NCI-H510A (cell line): ENCODE measurements at regions not wholly inside any gene's neighbourhood (a gene's known extent, or its start where the extent isn't known, plus 50 kb on each side); places are given as distances from the start of the nearest gene placed in this dataset.
"Not testable (repeated sequence)": the region's sequence is repeated elsewhere in the genome, so short reads cannot be mapped to it uniquely, and the experiment has no call there.

ENCODE experiments used
- DNase-seq: peaks from one replicate; lab custom pipeline; 2025; lab: John Stamatoyannopoulos, UW

DNA sequence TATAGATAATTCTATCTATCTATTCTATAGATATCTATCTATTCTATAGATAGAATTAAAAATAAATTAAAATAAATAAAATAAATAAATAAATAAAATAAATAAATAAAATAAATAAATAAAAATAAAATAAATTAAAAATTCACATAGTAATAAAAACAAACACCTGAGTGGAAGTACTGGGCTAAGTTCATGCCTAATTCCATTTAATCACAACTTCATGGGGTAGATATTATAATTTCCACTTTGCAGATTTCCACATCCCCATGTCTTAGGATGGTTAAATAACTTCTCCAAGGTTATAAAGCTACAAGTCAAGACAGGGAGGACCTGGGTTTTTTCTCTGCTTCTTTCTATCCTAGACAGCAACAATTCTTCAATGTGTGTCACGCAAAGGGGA is 261.4 kb upstream of the MEX3C start:
- no peak for DNase-seq

DNA sequence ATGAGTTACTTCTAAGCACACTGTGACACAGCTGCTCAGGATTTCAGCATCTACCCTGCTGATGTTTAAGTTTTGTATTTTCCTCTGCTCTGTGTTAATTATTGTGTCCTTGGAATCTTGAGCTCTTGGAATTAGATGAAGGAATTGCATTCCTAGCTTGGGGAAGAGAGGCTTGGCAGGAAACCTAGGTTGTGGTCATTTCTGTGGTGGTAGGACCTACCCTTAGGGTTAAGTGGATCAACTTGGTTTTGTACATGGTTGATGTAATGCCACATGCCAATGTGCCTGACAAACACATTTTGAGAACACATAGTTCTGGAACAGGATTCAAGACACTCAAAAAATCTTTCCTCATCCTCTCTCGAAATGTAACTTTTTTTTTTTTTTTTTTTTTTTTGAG is 264.5 kb upstream of the MEX3C start:
- no peak for DNase-seq

DNA sequence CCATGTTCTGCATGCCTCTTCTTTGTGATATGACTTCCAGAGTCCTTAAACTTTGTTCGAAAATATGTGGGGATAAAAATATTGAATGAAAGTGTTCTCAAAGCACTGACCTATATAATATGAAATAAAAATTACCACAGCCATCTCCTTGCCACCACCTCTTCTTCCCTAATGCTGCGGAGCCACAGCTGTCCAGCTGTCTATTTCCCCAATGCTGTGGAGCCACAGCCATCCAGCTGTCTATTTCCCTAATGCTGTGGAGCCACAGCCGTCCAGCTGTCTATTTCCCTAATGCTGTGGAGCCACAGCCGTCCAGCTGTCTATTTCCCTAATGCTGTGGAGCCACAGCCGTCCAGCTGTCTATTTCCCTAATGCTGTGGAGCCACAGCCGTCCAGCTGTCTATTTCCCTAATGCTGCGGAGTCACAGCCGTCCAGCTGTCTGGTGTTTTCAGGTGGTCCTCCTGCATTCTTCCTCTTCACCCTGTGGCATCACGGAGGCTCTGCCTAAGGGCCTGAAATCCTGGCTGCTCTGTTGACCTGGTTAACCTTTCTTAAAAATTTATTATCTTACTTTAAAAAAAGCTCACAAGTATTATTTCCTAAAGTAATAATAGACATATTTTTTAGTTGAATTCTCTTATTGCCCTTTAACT is 266.1 kb upstream of the MEX3C start:
- DNase-seq, result no peak

DNA sequence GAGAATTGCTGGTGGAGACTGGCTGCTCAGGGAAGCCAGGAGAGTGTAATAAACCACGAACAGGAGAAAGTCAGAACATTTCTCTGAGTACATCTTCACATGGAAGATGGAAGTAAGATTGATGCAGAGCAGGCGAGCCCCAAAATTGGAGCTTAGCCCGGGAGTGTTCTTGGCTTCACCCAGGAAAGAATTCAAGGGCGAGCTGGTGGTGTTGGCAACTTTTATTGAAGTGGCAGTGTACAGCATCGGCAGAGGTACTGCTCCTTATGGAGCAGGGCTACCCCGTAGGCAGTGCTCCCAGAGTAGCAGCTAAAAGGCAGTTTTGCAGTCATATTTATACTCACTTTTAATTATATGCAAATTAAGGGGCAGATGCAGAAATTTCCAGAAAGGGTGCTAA is 281.4 kb upstream of the MEX3C start:
- no peak for DNase-seq

DNA sequence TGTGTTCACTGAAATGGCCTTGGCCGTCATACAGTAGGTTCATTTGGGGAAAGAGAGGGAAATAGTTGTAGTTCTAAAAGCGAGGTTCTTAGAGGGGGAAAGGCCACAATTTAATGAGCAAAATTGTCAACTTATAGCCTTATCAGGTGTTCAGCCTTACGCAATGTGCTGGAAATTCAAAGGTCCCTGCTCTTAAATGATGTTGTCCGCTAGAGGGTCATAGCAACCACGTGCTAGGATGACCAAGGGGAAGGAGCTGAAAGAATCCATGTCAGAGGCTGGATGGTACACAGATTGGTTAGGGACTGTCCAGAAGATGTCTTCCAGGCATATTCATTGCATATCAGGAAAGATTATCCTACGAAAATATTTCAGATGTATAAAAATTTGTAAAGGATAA is 282.3 kb upstream of the MEX3C start:
- no peak for DNase-seq

DNA sequence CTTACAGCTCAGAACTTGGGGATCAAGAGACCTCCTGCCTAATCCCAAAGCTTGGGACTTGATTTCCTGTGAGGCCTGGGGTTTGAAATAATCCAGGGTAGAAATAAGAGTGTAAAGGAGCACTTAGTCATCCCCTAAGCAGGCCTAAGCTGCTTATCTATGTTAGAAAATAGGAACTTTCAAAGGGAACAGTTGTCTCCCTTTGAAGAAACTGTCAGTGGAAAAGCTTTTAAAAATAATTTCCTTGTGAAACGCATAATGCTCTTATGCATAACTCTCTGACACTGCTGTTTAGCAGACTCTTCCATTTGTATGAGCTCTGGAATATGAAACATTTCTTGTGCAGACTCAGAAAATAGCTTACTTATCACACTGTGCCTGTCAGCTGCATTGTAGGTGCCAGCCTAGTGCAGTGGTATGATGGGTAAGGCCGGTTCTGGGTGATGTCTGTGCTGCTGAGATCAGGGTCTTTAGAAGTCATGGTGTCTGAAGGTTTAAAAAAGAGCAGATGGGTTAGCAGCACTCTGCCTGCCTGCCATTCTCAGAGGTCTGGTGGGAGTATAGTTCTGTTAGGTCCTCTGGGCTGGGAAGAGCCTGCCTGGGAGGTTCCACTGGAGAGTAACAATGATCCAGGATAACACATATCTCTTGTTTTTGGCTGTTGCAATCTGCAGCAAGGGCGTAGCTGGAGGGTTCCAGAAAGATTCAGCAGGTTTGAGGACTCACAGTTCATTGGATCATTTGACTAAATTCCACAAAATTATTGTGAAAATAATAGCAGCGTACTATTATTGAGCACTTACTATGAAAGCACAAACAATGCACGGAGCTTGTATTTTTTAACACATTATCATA is 283.2 kb upstream of the MEX3C start:
- no peak for DNase-seq

DNA sequence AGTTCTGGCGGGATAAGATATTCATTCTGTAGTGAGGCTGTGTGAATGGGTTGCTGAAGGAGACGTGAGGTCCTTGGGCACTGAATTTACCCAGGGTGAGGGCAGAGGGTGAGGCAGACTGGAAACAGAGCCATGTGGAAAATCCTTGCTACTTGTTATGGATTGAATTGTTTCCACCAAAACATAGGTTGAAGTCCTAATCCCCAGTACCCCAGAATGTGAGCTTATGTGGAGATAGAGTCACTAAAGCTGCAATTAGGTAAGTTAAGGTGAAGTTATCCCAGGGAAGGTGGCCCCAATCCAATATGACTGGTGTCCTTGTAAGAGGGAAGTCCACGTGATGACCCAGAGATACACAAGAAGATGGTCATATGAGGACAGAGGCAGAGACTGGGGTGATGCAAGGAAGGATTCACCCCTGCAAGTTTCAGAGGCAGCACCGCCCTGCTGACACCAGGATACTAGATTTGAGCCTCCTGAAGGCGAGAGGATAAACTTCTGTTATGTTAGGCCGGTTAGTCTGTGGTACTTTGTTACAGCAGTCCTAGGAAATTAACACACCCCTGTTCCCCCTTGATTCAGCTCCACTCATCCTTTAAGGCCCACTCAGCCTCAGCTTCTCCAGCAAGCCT is 289.4 kb upstream of the MEX3C start:
- no peak for DNase-seq

DNA sequence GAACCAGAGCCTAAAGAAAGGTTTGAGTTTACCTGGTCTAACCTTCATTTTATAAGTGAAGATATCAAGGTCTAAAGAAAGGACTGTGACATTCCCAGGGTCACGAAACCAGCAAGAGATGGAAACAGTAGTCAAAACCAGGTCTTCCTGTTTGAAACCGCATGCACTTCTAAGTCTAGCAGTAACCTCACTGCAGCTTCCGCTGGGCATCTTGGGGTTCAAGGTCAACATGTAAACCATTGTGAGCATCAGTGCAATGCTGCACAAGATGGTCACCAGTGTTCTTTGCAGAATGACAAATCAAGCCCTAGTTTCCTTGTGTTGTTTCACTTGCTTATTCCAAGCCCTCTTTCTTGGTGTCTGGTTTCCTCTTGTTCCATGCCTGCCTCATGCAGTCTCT is 292.9 kb upstream of the MEX3C start:
- DNase-seq, result no peak

DNA sequence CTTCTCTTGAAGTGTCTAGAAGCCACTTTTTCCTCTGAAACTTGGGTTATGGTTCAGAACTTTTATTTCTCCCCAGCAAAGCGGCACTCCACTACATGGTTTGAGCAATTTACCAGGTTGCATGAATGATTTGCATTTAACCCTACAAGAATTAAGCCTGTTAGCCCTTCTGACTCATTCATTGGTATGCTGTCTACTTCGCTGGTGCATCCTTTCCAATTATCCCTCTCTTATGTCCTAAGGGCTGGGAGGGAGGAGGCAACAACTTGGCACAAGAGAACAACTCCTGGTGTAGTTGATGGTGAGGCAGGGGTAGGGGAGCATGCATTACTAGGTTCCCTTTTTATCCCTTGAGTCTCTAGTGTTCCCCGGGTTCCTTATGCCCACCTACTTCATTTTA is 293.4 kb upstream of the MEX3C start:
- no peak for DNase-seq

DNA sequence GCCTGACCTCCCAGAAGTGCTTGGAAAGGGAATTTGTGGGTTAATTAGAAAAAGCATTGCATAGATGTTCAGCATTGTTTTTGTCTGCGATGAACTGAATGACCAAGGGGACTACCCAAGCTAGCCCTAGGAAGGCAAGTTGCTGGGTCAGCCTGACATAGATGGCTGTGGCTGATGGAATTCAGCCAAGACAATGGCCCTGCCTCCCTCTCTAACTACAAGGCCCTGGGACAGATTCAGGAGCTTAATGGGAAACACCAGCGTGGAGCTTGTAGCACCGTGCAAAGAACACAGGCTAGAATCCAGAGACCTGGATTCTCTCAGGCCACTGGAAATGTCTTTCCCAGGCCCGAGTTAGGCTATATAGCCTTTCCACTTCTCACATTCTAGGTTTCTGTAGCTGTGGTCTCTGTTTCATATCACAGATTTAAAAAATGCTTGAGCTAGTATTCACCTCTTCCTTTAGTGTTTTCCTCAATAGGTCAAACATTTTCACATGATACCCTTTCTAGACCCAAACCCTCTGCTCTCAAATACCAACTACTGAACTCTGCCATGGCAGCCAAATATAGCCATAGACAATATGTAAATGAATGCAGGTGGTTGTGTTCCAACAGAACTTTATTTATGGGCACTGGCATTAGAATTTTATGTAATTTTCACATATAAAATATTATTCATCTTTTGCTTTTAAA is 294.3 kb upstream of the MEX3C start:
- DNase-seq, result no peak

DNA sequence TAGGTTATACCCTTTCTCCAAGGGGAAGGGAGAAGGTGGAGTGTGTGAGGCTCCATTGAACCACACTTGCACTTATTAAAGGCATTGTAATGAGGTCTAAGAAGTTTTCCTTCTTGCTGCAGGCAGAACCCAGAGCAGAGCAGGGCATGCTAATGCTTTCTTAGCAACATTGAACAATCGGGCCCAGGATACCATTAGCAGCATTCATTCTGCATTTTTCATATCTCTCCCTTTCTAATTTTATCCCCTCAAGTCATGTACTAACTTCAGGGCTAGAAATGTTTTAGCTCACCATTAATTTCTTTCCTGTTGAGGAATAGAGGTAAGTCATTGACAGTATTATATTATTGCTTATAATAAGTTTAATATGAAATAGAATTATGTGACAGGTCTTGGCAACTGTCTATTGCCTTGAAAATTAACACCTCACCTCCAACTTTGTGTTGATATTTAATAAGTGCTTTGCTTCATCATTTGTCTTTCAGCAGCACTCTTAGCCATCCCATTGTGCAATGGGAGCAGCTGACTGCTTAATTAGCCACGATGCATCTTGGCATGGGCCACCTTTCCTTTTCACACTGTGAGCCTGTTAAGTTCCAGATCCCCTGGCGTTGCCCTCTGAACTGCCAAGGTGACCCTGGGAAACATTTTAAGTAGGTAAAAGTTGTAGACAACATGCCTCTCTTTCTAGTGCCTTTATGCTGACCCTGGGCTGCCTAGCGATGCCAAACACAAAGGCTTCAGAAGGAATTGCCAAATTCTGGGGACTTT is 300.8 kb upstream of the MEX3C start:
- no peak for DNase-seq

DNA sequence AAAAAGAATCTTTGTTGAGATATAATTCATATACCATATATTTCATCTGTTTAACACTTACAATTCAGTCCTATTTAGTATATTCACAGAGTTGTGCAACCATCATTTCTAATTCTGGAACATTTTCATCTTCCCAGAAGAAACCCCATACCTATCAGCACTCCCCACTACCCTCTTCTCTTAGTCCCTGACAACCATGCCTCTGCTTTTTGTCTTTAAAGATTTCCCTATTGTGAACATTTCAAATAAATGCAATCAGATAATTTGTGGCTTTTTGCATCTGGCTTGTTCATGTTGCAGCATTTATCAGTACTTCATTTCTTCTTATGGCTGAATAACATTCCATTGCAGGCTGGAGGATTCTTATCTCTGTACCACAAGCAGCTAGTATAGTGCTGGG is 305.9 kb upstream of the MEX3C start:
- DNase-seq, result no peak

DNA sequence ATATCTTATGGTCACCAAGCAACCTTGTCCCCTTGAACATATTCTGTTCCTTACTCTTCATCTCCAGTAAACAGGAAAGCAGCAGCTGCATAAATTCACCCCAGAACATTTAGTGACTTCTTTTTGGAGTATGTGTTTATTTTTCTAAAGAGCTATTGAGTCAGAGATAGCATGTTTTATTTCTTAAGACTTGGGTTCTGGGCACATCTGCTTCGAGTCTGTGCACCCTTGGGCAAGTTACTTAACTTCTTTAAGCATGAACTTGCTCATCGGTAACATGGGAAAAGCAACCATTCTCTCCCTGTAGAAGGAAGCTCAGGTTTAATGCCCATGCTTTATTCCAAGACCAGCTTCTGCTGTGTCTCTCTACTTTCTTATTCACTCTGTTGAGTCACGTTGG is 309.3 kb upstream of the MEX3C start:
- no peak for DNase-seq

DNA sequence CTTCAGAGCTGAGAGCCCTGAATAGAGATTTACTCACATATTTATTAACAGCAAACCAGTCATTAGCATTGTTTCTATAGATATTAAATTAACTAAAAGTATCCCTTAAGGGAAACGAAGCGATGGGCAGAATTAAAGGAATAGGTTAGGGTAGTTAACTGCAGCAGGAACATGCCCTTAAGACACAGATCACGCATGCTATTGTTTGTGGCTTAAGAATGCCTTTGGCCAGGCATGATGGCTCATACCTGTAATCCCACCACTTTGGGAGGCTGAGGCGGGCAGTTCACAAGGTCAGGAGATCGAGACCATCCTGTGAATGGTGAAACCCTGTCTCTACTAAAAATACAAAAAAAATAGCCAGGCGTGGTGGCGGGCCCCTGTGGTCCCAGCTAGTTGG is 310.9 kb upstream of the MEX3C start:
- DNase-seq, result not testable (repeated sequence)

DNA sequence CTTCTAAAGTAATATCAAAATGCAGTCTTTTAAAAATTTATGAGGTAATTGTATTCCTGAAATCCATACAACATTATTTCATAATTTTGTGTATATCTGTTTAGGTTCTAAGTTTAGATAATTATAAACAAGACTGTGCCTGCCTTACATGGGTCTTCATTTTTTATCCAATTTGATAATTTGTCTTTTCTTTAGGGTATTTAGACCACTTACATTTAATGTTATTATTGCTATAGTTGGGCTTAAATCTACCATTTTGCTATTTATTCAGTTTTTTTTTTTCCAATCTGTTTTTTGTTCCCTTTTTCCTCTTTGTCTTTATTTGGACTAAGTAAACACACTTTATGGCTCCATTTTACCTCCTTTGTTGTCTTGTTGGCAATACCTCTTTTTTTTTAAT is 312.5 kb upstream of the MEX3C start:
- no peak for DNase-seq

DNA sequence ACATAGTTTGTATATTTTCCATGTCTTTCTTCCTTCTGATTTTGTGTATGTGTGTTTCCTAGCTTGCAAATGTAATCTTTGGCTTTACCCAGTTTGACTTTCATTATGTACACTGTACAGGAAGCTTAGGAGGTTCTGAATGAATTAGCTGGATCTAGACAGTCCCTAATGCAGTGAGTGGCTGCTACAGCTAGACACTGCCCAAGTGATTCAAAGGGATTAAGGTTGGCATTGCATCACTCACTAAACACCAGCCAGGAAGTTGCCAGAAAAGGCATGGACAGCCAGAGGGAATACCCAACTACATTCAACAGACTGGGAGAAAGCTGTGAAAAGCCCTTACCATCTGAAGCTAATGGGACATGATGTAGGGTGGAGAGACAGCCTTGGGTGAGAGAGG is 316.0 kb upstream of the MEX3C start:
- no peak for DNase-seq

DNA sequence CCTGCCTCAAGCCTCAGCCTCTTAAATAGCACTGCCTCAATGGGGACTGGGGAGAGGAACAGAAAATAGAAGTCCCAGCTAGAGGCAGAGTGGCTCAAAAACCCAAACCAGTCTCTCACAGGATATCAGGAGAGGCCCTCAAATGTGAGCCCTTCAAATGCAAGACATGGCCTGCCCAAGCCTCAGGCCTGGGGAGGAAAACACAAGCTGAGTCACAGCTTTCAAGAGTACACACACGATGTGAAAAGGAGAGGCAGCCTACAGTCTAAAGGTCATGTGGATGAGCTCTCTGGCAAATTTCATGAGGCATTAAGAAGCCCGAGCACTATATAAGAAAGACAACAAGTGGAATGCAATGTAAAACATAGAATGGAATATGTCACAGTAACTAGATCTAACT is 316.6 kb upstream of the MEX3C start:
- no peak for DNase-seq

DNA sequence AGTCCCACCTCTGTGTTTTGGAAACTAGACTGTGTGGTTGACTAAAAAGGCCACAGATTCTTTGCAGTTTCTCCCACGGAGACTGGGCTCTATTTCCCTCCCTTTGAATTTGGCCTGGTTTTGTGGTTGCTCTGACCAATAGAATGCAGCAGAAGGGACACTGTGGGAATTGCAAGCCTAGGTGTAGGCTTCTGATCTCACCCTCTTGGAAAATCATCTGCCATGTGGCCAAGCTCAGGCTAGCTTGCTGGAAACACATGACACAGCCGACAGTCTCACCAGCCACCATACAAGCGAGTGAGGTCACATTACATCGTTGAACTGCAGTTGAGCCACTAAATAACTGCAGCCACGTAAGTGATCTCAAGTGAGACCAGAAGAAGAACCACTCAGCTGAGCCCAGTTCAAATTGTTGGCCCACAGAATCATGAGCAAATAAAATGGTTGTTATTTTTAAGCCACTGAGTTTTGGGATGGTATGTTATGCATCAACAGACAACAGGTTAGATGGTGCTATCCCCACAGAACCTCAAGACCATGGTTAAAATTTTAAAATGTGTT is 319.1 kb upstream of the MEX3C start:
- no peak for DNase-seq

DNA sequence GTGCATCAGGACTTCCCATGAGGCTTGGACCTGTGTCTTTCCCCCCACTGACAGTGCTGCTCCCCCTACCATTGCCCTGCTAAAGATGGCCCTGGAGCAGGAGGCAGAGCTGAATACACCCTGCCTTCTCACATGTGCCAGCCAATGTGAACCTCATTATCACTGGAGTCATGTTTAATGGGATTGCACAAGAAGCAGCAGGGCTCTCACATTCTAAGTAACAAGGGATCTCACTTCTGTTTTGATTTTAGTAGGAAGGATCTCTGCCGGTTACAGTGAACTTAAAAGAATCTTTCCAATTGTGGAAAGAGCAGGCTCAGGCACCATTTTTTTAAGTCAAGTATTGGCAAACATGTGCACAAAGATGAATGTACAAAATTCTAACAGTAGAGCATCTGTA is 322.1 kb upstream of the MEX3C start:
- no peak for DNase-seq

DNA sequence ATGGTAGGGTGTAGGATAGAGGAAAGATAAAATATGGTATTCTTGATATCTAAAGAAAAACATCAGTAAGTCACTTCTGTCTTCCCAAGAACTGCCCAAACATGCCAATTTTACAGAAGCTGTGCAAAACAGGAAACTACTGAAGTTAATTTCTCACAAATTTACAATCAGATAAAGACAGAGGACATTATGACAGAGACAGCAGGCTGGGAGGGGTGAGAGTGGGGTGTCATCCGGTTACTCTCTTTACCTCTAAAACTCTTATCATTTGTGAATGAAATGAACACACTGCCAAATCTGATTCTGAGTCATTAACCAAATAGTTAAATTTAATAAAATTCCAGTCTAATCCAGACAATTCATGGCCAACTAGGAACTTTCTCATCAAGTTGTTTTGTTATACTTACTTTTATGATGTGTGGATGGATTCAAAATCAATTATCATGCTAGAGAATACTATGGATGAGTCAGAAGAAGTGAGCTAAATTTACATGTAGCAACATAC is 323.2 kb upstream of the MEX3C start:
- no peak for DNase-seq

DNA sequence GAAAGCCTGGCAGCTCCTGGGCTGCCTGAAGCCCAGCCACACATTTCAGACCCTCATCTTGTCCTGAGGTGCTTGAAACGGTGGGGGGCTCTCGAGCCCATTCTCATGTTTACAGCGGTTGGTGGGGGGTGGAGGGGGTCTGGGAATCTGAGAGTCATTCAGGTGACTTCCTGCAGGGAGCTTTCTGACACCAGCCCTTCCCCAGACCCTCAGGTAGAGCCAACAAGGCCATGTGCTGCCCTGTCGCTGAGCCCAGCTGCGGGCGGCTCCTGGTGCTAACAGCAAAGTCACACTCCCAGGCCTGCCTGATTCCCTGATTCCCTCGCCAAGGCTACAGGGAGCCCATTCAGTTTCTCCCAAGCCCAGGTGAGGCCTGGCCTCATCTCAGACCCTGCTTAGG is 324.9 kb upstream of the MEX3C start:
- DNase-seq, result no peak
